Breast epithelium (tissue), 4 donors: ENCODE measurements at regions not wholly inside any gene's neighbourhood (a gene's known extent, or its start where the extent isn't known, plus 50 kb on each side); places are given as distances from the start of the nearest gene placed in this dataset.
A peak's percentile ranks its signal among the peaks of the same experiment; 100 is the strongest.

Source experiments
- DNase-seq, 2 donors: peaks; one replicate each; pipeline ENCODE4 v3.0.0-alpha.2; 2019; ENCODE audit warnings: low spot score in 2 of 2
- H3K27ac ChIP-seq, 2 donors: fragments of 200-600 bp; sonication (generic) in 1 of 2; one replicate each; pipeline ENCODE4 v1.5.1; 2016 to 2019; ENCODE audit warnings: mild to moderate bottlenecking in 1 of 2
- H3K27me3 ChIP-seq, 2 donors: fragments of 200-600 bp; sonication (generic) in 1 of 2; one replicate each; pipeline versions ENCODE4 v1.5.1 to v1.6.0; 2017 to 2019; ENCODE audit warnings: control low read depth in 1 of 2, mild to moderate bottlenecking in 1 of 2
- H3K36me3 ChIP-seq: fragments of 200-600 bp; one replicate; pipeline ENCODE4 v1.5.1; 2019
- H3K4me1 ChIP-seq, 2 donors: fragments of 200-600 bp; sonication (generic); one replicate each; pipeline ENCODE4 v1.5.1; 2016 to 2019; ENCODE audit warnings: control low read depth in 1 of 2
- H3K4me3 ChIP-seq, 3 donors: fragments of 200-600 bp; sonication (generic); 1 replicate in 2 of 3; 2 replicates in 1 of 3; pipeline ENCODE4 v1.5.1; 2016 to 2019; ENCODE audit warnings: mild to moderate bottlenecking in 3 of 3, moderate library complexity in 2 of 3
- H3K9me3 ChIP-seq, 2 donors: fragments of 200-600 bp; sonication (generic) in 1 of 2; one replicate each; pipeline ENCODE4 v1.5.1; 2016 to 2019; ENCODE audit warnings: control low read depth in 1 of 2
- POLR2A ChIP-seq: fragments of 450-650 bp; IDR thresholded peaks from one replicate; pipeline ENCODE4 v1.6.1; 2016; ENCODE audit warnings: antibody characterized with exemption, mild to moderate bottlenecking, moderate library complexity
- POLR2AphosphoS5 ChIP-seq, 3 donors: sonication (generic); formaldehyde crosslinking; IDR thresholded peaks; one replicate each; pipeline ENCODE4 v1.6.1; 2017; ENCODE audit warnings: antibody characterized with exemption in 3 of 3
- intact Hi-C: fragments of 100-400 bp; cut with DNase I; formaldehyde crosslinking; loops from one replicate; pipeline ENCODE4 v1.15.1; 2023; ENCODE audit warnings: low total_unique reads
- TF ChIP-seq, protein P1 (sequence below), 3 donors: fragments of 450-650 bp; IDR thresholded peaks; one replicate each; pipeline ENCODE4 v1.5.1; 2016 to 2017; ENCODE audit warnings: antibody characterized with exemption in 3 of 3, mild to moderate bottlenecking in 3 of 3, moderate library complexity in 3 of 3

DNA sequence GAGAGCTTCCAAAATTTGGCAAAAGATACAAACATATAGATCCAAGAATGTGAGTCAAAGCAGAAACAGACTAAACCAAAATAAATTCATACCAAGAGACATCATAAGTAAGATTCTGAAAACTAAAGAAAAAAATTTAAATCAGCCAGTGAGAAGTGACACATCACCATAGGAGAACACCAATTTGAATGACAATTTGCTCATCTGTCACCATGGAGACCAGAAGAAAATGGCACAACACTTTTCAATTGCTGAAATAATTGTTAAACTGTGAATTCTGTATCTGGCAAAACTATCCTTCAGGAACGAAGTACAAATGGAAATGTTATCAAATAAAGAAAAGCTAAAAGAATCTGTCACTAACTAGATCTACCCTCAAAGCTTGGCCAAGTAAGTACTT, 864.3 kb downstream of the BRD1 start:
- Histone ChIP-seq H3K36me3 (no peaks in the 10 kb centered on the region), H3K4me1 (no peaks in the 10 kb centered on the region), H3K4me3 (no peak overlapping the region), H3K27ac (no peak overlapping the region), H3K9me3 (no peaks in the 10 kb centered on the region), H3K27me3 (peaks cover 0 to 36% of the 10 kb centered on the region in 2 donors)
- intact Hi-C loops, result no loop called here
- TF ChIP-seq POLR2A (no peak), POLR2AphosphoS5 (IDR thresholded peaks at IDR 0.05) (no peak)
- TF ChIP-seq, protein P1, sequence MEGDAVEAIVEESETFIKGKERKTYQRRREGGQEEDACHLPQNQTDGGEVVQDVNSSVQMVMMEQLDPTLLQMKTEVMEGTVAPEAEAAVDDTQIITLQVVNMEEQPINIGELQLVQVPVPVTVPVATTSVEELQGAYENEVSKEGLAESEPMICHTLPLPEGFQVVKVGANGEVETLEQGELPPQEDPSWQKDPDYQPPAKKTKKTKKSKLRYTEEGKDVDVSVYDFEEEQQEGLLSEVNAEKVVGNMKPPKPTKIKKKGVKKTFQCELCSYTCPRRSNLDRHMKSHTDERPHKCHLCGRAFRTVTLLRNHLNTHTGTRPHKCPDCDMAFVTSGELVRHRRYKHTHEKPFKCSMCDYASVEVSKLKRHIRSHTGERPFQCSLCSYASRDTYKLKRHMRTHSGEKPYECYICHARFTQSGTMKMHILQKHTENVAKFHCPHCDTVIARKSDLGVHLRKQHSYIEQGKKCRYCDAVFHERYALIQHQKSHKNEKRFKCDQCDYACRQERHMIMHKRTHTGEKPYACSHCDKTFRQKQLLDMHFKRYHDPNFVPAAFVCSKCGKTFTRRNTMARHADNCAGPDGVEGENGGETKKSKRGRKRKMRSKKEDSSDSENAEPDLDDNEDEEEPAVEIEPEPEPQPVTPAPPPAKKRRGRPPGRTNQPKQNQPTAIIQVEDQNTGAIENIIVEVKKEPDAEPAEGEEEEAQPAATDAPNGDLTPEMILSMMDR (IDR thresholded peaks at IDR 0.05), result no peak
- no peak for DNase-seq

DNA sequence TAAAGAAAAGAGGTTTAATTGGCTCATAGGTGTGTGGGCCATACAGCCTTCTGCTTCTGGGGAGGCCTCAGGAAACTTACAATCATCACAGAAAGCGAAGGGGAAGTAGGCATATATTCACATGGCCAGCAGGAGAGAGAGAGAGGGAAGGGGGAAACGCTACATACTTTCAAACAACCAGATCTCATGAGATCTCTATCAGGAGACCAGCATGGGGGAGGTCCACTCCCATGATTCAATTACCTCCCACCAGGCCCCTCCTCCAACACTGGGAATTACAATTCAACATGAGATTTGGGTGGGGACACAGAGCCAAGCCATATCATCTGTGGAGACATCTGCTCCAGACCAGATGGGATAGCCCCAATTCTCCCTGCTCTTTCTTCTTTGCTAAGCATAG, 866.0 kb downstream of the BRD1 start:
- Histone ChIP-seq H3K9me3 (peaks cover 0 to 2% of the 10 kb centered on the region in 2 donors), H3K27me3 (peaks cover 0 to 37% of the 10 kb centered on the region in 2 donors), H3K27ac (no peak overlapping the region), H3K4me1 (no peaks in the 10 kb centered on the region), H3K36me3 (no peaks in the 10 kb centered on the region), H3K4me3 (no peak overlapping the region)
- DNase-seq, result no peak
- intact Hi-C loops, result no loop called here
- TF ChIP-seq, protein P1 (IDR thresholded peaks at IDR 0.05), result no peak
- TF ChIP-seq POLR2AphosphoS5 (IDR thresholded peaks at IDR 0.05), result no peak
- TF ChIP-seq POLR2A, result no peak

GRCh38 chr22:48960980-48961660, 866.6 kb downstream of the BRD1 start:
- intact Hi-C loops, result no loop called here
- TF ChIP-seq, protein P1 (IDR thresholded peaks at IDR 0.05), result no peak
- TF ChIP-seq POLR2AphosphoS5 (IDR thresholded peaks at IDR 0.05), result no peak
- no peak for TF ChIP-seq POLR2A
- Histone ChIP-seq H3K36me3 (no peaks in the 10 kb centered on the region), H3K4me1 (no peaks in the 10 kb centered on the region), H3K27me3 (peaks cover 0 to 37% of the 10 kb centered on the region in 2 donors), H3K27ac (no peak overlapping the region), H3K4me3 (no peak overlapping the region), H3K9me3 (peaks cover 0 to 2% of the 10 kb centered on the region in 2 donors)
- DNase-seq, result peak in 1 of 2 donors; percentile 6

GRCh38 chr22:48960576-48960975, 867.1 kb downstream of the BRD1 start:
- peak in 1 of 2 donors; percentile 5 for DNase-seq
- intact Hi-C loops, result no loop called here
- Histone ChIP-seq H3K4me3 (no peak overlapping the region), H3K27me3 (peaks cover 0 to 42% of the 10 kb centered on the region in 2 donors), H3K36me3 (no peaks in the 10 kb centered on the region), H3K27ac (no peak overlapping the region), H3K9me3 (peaks cover 0 to 2% of the 10 kb centered on the region in 2 donors), H3K4me1 (no peaks in the 10 kb centered on the region)
- TF ChIP-seq POLR2AphosphoS5 (IDR thresholded peaks at IDR 0.05), result no peak
- TF ChIP-seq, protein P1 (IDR thresholded peaks at IDR 0.05), result no peak
- no peak for TF ChIP-seq POLR2A

DNA sequence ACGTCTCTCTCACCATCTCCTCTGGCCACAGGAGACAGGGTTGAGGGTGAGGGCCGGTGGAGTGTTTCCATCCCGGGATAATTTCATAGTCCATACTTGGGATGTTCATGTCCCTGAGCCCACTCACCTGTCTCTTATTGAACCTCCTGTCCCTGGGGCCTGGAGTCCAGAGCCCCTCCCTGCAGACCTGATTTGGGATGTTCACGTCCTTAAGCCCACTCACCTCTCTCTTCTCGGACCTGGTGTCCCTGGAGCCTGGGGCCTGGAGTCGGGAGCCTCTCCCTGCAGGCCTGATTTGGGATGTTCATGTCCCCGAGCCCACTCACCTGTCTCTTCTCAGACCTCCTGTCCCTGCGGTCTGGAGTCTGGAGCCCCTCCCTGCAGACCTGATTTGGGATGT, 868.2 kb downstream of the BRD1 start:
- Histone ChIP-seq H3K9me3 (peaks cover 0 to 2% of the 10 kb centered on the region in 2 donors), H3K4me1 (no peaks in the 10 kb centered on the region), H3K4me3 (no peak overlapping the region), H3K27me3 (peaks cover 0 to 42% of the 10 kb centered on the region in 2 donors), H3K27ac (no peak overlapping the region), H3K36me3 (no peaks in the 10 kb centered on the region)
- intact Hi-C loops, result no loop called here
- TF ChIP-seq POLR2AphosphoS5 (IDR thresholded peaks at IDR 0.05) (no peak), POLR2A (no peak)
- TF ChIP-seq, protein P1 (IDR thresholded peaks at IDR 0.05), result no peak
- DNase-seq, result peak in 1 of 2 donors; percentile 4
